Skeletal muscle tissue (tissue), 3 donors: ENCODE measurements at regions not wholly inside any gene's neighbourhood (a gene's known extent, or its start where the extent isn't known, plus 50 kb on each side); places are given as distances from the start of the nearest gene placed in this dataset.
"Not testable (repeated sequence)": the region's sequence is repeated elsewhere in the genome, so short reads cannot be mapped to it uniquely, and the experiment has no call there.

Source experiments
- H3K27ac ChIP-seq: one replicate; pipeline ENCODE4 v1.7.0; 2013; ENCODE audit warnings: mild to moderate bottlenecking, low read depth, low read length, inconsistent platforms
- H3K27me3 ChIP-seq, 3 donors: one replicate each; pipeline ENCODE4 v1.7.0; 2013; ENCODE audit warnings: low read length in 3 of 3; ENCODE audit not compliant: control insufficient read depth in 3 of 3, insufficient read depth in 3 of 3
- H3K36me3 ChIP-seq, 3 donors: one replicate each; pipeline ENCODE4 v1.7.0; 2013; ENCODE audit warnings: low read length in 3 of 3; ENCODE audit not compliant: control insufficient read depth in 3 of 3, insufficient read depth in 3 of 3
- H3K4me1 ChIP-seq, 3 donors: one replicate each; pipeline ENCODE4 v1.7.0; 2013; ENCODE audit warnings: low read length in 3 of 3, mild to moderate bottlenecking in 3 of 3; ENCODE audit not compliant: control insufficient read depth in 3 of 3, insufficient read depth in 3 of 3
- H3K4me3 ChIP-seq, 3 donors: one replicate each; pipeline ENCODE4 v1.7.0; 2013; ENCODE audit warnings: low read length in 3 of 3
- H3K9ac ChIP-seq, 3 donors: one replicate each; pipeline ENCODE4 v1.7.0; 2013; ENCODE audit warnings: low read length in 3 of 3, mild to moderate bottlenecking in 3 of 3, moderate library complexity in 2 of 3, low read depth in 1 of 3
- H3K9me3 ChIP-seq, 3 donors: one replicate each; pipeline ENCODE4 v1.7.0; 2013; ENCODE audit warnings: low read length in 3 of 3; ENCODE audit not compliant: control insufficient read depth in 3 of 3
- donor health status: Osteomylitis.

DNA sequence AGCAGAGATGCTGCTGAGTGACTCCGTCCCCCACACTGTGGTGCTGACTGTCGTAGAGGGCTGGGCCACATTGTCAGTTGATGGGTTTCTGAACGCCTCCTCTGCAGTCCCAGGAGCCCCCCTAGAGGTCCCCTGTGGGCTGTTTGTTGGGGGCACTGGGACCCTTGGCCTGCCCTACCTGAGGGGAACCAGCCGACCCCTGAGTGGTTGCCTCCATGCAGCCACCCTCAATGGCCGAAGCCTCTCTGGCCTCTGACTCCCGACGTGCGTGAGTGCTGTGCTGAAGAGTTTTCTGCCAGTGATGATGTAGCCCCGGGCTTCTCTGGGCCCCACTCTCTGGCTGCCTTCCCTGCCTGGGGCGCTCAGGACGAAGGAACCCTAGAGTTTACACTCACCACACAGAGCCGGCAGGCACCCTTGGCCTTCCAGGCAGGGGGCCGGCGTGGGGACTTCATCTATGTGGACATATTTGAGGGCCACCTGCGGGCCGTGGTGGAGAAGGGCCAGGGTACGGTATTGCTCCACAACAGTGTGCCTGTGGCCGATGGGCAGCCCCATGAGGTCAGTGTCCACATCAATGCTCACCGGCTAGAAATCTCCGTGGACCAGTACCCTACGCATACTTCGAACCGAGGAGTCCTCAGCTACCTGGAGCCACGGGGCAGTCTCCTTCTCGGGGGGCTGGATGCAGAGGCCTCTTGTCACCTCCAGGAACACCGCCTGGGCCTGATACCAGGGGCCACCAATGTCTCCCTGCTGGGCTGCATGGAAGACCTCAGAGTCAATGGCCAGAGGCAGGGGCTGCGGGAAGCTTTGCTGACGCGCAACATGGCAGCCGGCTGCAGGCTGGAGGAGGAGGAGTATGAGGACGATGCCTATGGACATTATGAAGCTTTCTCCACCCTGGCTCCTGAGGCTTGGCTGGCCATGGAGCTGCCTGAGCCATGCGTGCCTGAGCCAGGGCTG, 181.1 kb downstream of the TBC1D2B start:
- peaks cover 0 to 10% (median 0%) of the 10 kb centered on the region in 3 donors for H3K27me3 ChIP-seq
- H3K36me3 ChIP-seq, H3K4me1 ChIP-seq, H3K9ac ChIP-seq, H3K4me3 ChIP-seq, H3K9me3 ChIP-seq, H3K27ac ChIP-seq: not testable (repeated sequence)

- Histone ChIP-seq H3K9me3 (no peaks in the 10 kb centered on the region), H3K27me3 (peaks cover 0 to 10% (median 0%) of the 10 kb centered on the region in 3 donors), H3K4me1 (peaks cover 0 to 4% (median 3%) of the 10 kb centered on the region in 3 donors), H3K9ac (no peak overlapping the region), H3K4me3 (no peak overlapping the region), H3K36me3 (no peaks in the 10 kb centered on the region), H3K27ac (no peak overlapping the region)
Observed at GRCh38 chr15:77895742-77896141, 181.8 kb downstream of the TBC1D2B start.

DNA sequence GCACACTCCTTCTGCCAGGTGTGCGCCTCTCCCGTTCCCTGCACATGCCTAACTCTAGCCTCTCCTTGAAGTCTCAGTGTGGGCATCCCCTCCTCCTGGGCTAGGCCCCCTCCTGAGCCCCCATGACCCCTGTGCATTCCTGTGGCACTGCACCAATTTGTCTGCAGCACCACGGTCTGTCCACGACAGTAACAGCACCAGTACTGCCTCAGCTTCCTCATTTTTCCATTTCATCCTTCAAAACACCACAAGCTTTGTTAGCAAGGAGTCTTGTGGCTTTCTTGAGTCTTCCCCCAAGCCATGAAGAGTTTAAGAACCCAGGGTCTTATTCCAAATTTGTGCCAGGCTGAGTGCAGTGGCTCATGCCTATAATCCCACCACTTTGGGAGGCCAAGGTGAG, 182.4 kb downstream of the TBC1D2B start:
- not testable (repeated sequence) for H3K4me1 ChIP-seq, H3K27ac ChIP-seq, H3K36me3 ChIP-seq, H3K9me3 ChIP-seq, H3K9ac ChIP-seq, H3K4me3 ChIP-seq
- H3K27me3 ChIP-seq, result peaks cover 0 to 10% (median 0%) of the 10 kb centered on the region in 3 donors

DNA sequence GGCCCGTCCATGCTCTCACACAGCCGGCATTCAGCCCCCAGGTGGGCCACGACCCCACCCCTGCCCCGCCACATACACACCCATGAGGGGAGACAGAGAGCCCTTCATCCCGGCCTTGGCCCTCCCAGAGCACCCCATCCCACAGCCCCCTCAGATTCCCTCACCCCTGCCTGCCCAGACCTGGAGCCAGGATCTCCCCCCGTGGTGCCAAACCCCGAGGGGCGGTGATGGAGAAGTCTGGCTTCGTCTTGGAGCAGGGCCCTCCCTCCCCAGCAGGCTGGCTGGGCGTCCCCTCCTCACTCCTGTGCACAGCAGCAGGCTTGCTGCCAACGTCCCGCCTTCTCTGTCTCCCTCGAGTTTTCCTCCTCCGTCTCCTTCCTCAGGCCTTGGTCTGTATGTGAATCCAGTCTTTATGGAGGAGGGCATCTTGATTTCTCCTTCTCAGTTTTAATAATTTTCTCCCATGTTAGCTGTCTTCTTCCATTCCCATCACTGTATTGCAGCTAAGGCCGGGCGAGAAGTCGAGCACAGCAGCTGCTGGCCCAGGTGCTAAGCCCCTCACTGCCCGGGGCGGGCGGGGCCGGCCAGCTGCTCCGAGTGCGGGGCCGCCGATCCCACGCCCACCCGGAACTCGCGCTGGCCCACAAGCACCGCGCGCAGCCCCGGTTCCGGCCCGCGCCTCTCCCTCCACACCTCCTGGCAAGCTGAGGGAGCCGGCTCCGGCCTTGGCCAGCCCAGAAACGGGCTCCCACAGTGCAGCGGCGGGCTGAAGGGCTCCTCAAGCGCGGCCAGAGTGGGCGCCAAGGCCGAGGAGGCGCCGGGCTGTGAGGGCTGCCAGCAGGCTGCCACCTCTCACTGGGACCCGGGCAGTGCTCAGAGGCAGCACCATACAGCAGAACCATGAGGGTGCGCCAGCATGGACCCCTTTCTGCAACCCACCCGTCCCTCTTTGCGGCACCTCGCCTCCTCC, 183.6 kb downstream of the TBC1D2B start:
- not testable (repeated sequence) for H3K36me3 ChIP-seq, H3K4me1 ChIP-seq, H3K9me3 ChIP-seq, H3K9ac ChIP-seq, H3K27ac ChIP-seq, H3K4me3 ChIP-seq
- H3K27me3 ChIP-seq, result peaks cover 0 to 10% (median 0%) of the 10 kb centered on the region in 3 donors

DNA sequence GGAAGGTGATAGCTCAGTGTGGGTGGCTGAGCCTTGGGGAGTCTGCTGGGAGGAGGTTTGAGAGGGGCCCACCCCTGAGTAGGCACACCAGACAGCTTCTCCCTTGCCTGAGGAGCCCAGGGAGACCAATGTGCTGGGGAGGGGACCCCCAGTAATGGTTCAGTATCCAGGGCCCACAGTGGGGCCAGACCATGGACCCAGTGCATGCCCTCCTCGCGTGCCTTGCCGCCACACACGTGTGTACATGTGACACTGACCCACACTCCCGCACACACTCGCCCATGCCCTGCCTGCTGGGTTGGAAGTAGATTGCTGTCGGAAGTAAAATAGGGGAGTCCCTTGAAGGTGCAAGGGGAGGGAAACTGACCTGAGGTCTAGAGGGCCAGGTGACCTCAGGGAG, 184.3 kb downstream of the TBC1D2B start:
- not testable (repeated sequence) for H3K9ac ChIP-seq, H3K4me1 ChIP-seq, H3K4me3 ChIP-seq, H3K36me3 ChIP-seq, H3K9me3 ChIP-seq, H3K27ac ChIP-seq
- peaks cover 0 to 10% (median 0%) of the 10 kb centered on the region in 3 donors for H3K27me3 ChIP-seq

DNA sequence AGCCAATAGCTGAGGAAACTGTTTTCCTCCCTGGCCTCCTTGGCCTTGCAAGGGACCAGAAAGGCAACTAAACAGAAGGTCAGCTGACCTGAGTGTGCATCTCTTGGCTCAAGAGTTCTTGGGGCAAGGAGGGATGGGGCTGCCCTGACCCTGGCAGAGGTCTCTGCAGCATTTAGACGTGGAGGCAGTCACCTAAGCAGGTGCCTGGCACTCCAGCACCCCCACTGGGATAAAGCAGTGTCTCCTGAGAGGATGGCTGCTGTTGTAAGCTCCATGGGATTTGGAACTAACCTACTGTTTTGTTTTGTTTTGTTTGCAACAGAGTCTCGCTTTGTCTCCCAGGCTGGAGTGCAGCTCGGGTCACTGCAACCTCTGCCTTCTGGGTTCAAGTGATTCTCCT, 185.2 kb downstream of the TBC1D2B start:
- Histone ChIP-seq H3K27me3 (peaks cover 0 to 8% (median 0%) of the 10 kb centered on the region in 3 donors), H3K4me3 (no peak overlapping the region), H3K27ac (no peak overlapping the region), H3K9me3 (no peaks in the 10 kb centered on the region), H3K9ac (no peak overlapping the region), H3K4me1 (peaks cover 0 to 11% (median 11%) of the 10 kb centered on the region in 3 donors), H3K36me3 (no peaks in the 10 kb centered on the region)

GRCh38 chr15:77891862-77892261, 185.6 kb downstream of the TBC1D2B start:
- H3K4me3 ChIP-seq, H3K9ac ChIP-seq, H3K27me3 ChIP-seq, H3K9me3 ChIP-seq, H3K27ac ChIP-seq, H3K36me3 ChIP-seq: not testable (repeated sequence)
- H3K4me1 ChIP-seq, result peaks cover 0 to 15% (median 14%) of the 10 kb centered on the region in 3 donors

- H3K4me1 ChIP-seq, result peaks cover 0 to 17% (median 17%) of the 10 kb centered on the region in 3 donors
- not testable (repeated sequence) for H3K4me3 ChIP-seq, H3K36me3 ChIP-seq, H3K27me3 ChIP-seq, H3K9me3 ChIP-seq, H3K9ac ChIP-seq
- H3K27ac ChIP-seq, result peak overlapping the region; percentile 30
Observed at GRCh38 chr15:77890911-77891801, 186.4 kb downstream of the TBC1D2B start.
